ENCODE measurements at regions not wholly inside any gene's neighbourhood (a gene's known extent, or its start where the extent isn't known, plus 50 kb on each side); places are given as distances from the start of the nearest gene placed in this dataset.
"Not testable (repeated sequence)": the region's sequence is repeated elsewhere in the genome, so short reads cannot be mapped to it uniquely, and the experiment has no call there.

DNA sequence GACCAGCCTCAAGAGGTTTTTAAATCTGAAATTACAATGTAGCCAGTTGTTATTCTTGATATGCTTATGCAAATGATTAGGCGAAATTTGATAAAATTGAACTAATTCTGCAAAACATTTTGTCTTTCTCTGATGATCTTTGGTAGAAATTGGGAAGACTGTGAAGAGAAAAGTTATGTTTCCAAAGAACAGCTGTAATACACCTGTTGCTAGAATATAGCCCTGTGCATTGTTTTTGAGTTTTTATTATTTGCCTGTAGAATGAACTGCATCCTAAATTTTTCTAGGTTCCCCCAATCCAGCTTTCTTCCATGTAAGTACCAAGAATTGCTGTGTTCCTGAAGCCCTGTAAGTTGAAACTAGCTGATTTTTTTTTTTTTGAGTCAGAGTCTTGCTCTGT lies 81.5 kb upstream of the RHOU start:
- Mint-ChIP-seq H3K4me1 (ENCODE audit: low read depth, unreplicated experiment) (peaks cover 3% of the 10 kb centered on the region), H3K4me3 (ENCODE audit: unreplicated experiment) (no peak overlapping the region), H3K36me3 (ENCODE audit: insufficient read depth, unreplicated experiment) (no peaks in the 10 kb centered on the region), H3K9me3 (ENCODE audit: unreplicated experiment) (no peaks in the 10 kb centered on the region), H3K27ac (ENCODE audit: unreplicated experiment) (no peak overlapping the region), H3K27me3 (ENCODE audit: insufficient read depth, unreplicated experiment) (no peaks in the 10 kb centered on the region)
- no peaks in the 10 kb centered on the region for H3K36me3 ChIP-seq (ENCODE audit: control insufficient read depth, insufficient read depth, low read length)
- H3K9me3 ChIP-seq: no peaks in the 10 kb centered on the region
- CTCF ChIA-PET: no interaction called here
- no peak for TF ChIP-seq CTCF (IDR thresholded peaks at IDR 0.05; ENCODE audit: insufficient read depth in 1 of 2, low read depth in 1 of 2, low read length in 1 of 2, severe bottlenecking in 1 of 2, unreplicated experiment in 1 of 2)
- no peaks in the 10 kb centered on the region for H3K4me1 ChIP-seq
- no peak for DNase-seq
- POLR2A ChIA-PET: no interaction called here
- H3K27me3 ChIP-seq (replicated peaks; ENCODE audit: control insufficient read depth, insufficient read depth, low read length): no peaks in the 10 kb centered on the region; the same call in 1 of the 2 replicates
- intact Hi-C loops (cut with micrococcal nuclease; ENCODE audit: unreplicated experiment): no loop called here
- no TSS peak for BruUV-seq (replicated peaks)
- H3K4me3 ChIP-seq (ENCODE audit: low read depth, low read length): no peak overlapping the region

DNA sequence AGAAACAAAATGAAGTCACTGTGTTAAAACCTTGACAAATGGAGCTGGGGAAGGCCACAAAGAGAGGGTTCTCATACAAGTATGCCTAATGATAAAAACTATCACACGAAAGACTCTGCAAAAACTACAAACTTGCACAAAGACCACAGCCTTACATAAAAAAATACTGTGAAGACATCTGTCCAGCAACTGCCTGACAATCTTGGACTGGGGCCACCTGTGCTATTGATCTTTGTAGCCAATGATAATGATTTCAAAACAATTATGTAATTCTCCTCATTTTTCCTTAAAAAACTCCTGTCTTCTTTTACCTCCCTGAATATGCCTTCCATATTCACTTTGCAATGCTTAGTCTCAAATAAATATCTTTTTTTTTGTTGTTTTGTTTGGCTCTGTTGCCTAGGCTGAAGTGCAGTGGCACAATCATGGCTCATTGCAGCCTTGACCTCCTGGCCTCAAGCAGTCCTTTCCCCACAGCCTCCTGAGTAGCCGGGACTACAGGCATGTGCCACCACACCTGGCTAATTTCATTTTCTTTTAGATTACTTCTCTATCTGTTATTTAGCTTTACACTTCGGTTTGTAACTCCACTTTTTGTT lies 79.4 kb upstream of the RHOU start:
- H3K36me3 Mint-ChIP-seq (ENCODE audit: insufficient read depth, unreplicated experiment): no peaks in the 10 kb centered on the region
- no peak overlapping the region for H3K4me3 ChIP-seq (ENCODE audit: low read depth, low read length)
- POLR2A ChIA-PET: no interaction called here

GRCh38 chr1:228662007-228662689 lies 73.1 kb upstream of the RHOU start:
- H3K27me3 ChIP-seq (replicated peaks; ENCODE audit: control insufficient read depth, insufficient read depth, low read length); H3K27me3 Mint-ChIP-seq (ENCODE audit: insufficient read depth, unreplicated experiment); H3K4me3 Mint-ChIP-seq (ENCODE audit: unreplicated experiment); H3K4me1 Mint-ChIP-seq (ENCODE audit: low read depth, unreplicated experiment); H3K4me3 ChIP-seq (ENCODE audit: low read depth, low read length); H3K27ac Mint-ChIP-seq (ENCODE audit: unreplicated experiment); H3K9me3 ChIP-seq; BruUV-seq (replicated peaks); H3K36me3 ChIP-seq (ENCODE audit: control insufficient read depth, insufficient read depth, low read length); H3K36me3 Mint-ChIP-seq (ENCODE audit: insufficient read depth, unreplicated experiment); DNase-seq; POLR2A ChIA-PET; H3K9me3 Mint-ChIP-seq (ENCODE audit: unreplicated experiment); CTCF ChIA-PET; intact Hi-C loops (cut with micrococcal nuclease; ENCODE audit: unreplicated experiment); H3K4me1 ChIP-seq: not testable (repeated sequence)

More for the DNA sequence above, 79.4 kb upstream of the RHOU start:
- H3K27me3 ChIP-seq (replicated peaks; ENCODE audit: control insufficient read depth, insufficient read depth, low read length): no peaks in the 10 kb centered on the region
- CTCF ChIA-PET: no interaction called here
- no peaks in the 10 kb centered on the region for H3K9me3 ChIP-seq
- H3K4me1 ChIP-seq: no peaks in the 10 kb centered on the region
- intact Hi-C loops (cut with micrococcal nuclease; ENCODE audit: unreplicated experiment): no loop called here
- Mint-ChIP-seq H3K4me3 (ENCODE audit: unreplicated experiment) (no peak overlapping the region), H3K9me3 (ENCODE audit: unreplicated experiment) (no peaks in the 10 kb centered on the region), H3K4me1 (ENCODE audit: low read depth, unreplicated experiment) (no peaks in the 10 kb centered on the region), H3K27me3 (ENCODE audit: insufficient read depth, unreplicated experiment) (no peaks in the 10 kb centered on the region), H3K27ac (ENCODE audit: unreplicated experiment) (no peak overlapping the region)
- TF ChIP-seq CTCF (IDR thresholded peaks at IDR 0.05; ENCODE audit: insufficient read depth in 1 of 2, low read depth in 1 of 2, low read length in 1 of 2, severe bottlenecking in 1 of 2, unreplicated experiment in 1 of 2): no peak
- no TSS peak for BruUV-seq (replicated peaks)
- no peak for DNase-seq
- no peaks in the 10 kb centered on the region for H3K36me3 ChIP-seq (ENCODE audit: control insufficient read depth, insufficient read depth, low read length)

Data from Caco-2 (cell line).